SU-DHL-6 (cell line): ENCODE measurements at regions not wholly inside any gene's neighbourhood (a gene's known extent, or its start where the extent isn't known, plus 50 kb on each side); places are given as distances from the start of the nearest gene placed in this dataset.
A peak's percentile ranks its signal among the peaks of the same experiment; 100 is the strongest.

ENCODE experiments used
- H2AFZ ChIP-seq: fragments of 200-600 bp; sonication (generic); 2 replicates; pipeline ENCODE4 v1.6.1; 2014; ENCODE audit warnings: low read depth, mild to moderate bottlenecking, moderate library complexity, mixed read lengths, antibody characterized with exemption, low read length; ENCODE audit not compliant: severe bottlenecking
- H3F3A ChIP-seq: fragments of 200-600 bp; shearing (Covaris generic); 2 replicates; pipeline ENCODE4 v1.6.0; 2016; ENCODE audit warnings: antibody characterized with exemption, mild to moderate bottlenecking; ENCODE audit not compliant: insufficient read depth
- H3K27ac ChIP-seq: fragments of 200-600 bp; sonication (generic); 2 replicates; pipeline ENCODE4 v1.5.1; 2016; ENCODE audit warnings: low read depth, mild to moderate bottlenecking, low read length, moderate library complexity, mixed read lengths
- H3K27me3 ChIP-seq: fragments of 200-600 bp; sonication (generic), shearing (Covaris generic); 2 replicates; pipeline ENCODE4 v1.6.0; 2014; ENCODE audit warnings: mild to moderate bottlenecking, low read length
- H3K36me3 ChIP-seq: fragments of 200-600 bp; sonication (generic); 2 replicates; pipeline ENCODE4 v1.6.1; 2014; ENCODE audit warnings: mild to moderate bottlenecking, low read length, mixed read lengths
- H3K4me2 ChIP-seq: fragments of 300-600, 200-600 bp; shearing (Covaris generic), sonication (generic); 2 replicates; pipeline ENCODE4 v1.6.0; 2014; ENCODE audit warnings: low read length, low read depth, mild to moderate bottlenecking; ENCODE audit not compliant: poor library complexity, severe bottlenecking
- H3K4me3 ChIP-seq: fragments of 200-600 bp; sonication (generic); 2 replicates; pipeline ENCODE4 v1.5.1; 2014; ENCODE audit warnings: antibody characterized with exemption, low read length, mild to moderate bottlenecking, mixed read lengths; ENCODE audit not compliant: insufficient read depth, poor library complexity, severe bottlenecking
- H3K79me2 ChIP-seq: fragments of 200-600 bp; sonication (generic); 2 replicates; pipeline ENCODE4 v1.6.1; 2014; ENCODE audit warnings: mild to moderate bottlenecking, low read length, moderate library complexity; ENCODE audit not compliant: insufficient read depth
- H3K9ac ChIP-seq: fragments of 200-600 bp; sonication (generic); 2 replicates; pipeline ENCODE4 v1.7.0; 2014; ENCODE audit warnings: mild to moderate bottlenecking, low read length
- H3K9me2 ChIP-seq: fragments of 200-600 bp; sonication (generic); replicated peaks from 2 replicates; pipeline ENCODE4 v1.6.1; 2014; ENCODE audit warnings: low read length; ENCODE audit not compliant: insufficient read depth
- H3K9me3 ChIP-seq: fragments of 200-600 bp; sonication (generic); 2 replicates; pipeline ENCODE4 v1.6.1; 2014; ENCODE audit warnings: low read length, mixed read lengths; ENCODE audit not compliant: insufficient read depth
- H4K20me1 ChIP-seq: fragments of 200-600 bp; sonication (generic); 2 replicates; pipeline ENCODE4 v1.6.1; 2014; ENCODE audit warnings: low read depth, mild to moderate bottlenecking, antibody characterized with exemption, low read length, moderate library complexity, mixed read lengths
- EZH2phosphoT487 ChIP-seq: fragments of 200-600 bp; sonication (generic), shearing (Covaris generic); conservative IDR thresholded peaks from 2 replicates; pipeline ENCODE4 v1.6.1; 2018; ENCODE audit warnings: mild to moderate bottlenecking, antibody characterized with exemption, low read length, moderate library complexity, mixed read lengths
- TF ChIP-seq, protein P1 (sequence below): fragments of 200-600 bp; sonication (generic); IDR thresholded peaks from one replicate; pipeline ENCODE4 v1.5.1; 2017; ENCODE audit warnings: antibody characterized with exemption, mild to moderate bottlenecking, low read length, moderate library complexity; ENCODE audit not compliant: insufficient read depth, poor library complexity, severe bottlenecking

- Histone ChIP-seq H3K27ac (peak overlapping the region; percentile 52), H3F3A (0 out of 2 replicates have a peak, but pooled peaks cover 11% of the 10 kb centered on the region), H4K20me1 (no peaks in the 10 kb centered on the region), H3K79me2 (peaks cover 58% of the 10 kb centered on the region), H2AFZ (no peak overlapping the region), H3K9me2 (no peaks in the 10 kb centered on the region), H3K27me3 (no peaks in the 10 kb centered on the region), H3K4me3 (peak overlapping the region; percentile 80), H3K4me2 (peak overlapping the region; percentile 81), H3K9ac (peak overlapping the region; percentile 85), H3K36me3 (no peaks in the 10 kb centered on the region), H3K9me3 (no peaks in the 10 kb centered on the region)
- TF ChIP-seq EZH2phosphoT487 = no peak
- TF ChIP-seq, protein P1, sequence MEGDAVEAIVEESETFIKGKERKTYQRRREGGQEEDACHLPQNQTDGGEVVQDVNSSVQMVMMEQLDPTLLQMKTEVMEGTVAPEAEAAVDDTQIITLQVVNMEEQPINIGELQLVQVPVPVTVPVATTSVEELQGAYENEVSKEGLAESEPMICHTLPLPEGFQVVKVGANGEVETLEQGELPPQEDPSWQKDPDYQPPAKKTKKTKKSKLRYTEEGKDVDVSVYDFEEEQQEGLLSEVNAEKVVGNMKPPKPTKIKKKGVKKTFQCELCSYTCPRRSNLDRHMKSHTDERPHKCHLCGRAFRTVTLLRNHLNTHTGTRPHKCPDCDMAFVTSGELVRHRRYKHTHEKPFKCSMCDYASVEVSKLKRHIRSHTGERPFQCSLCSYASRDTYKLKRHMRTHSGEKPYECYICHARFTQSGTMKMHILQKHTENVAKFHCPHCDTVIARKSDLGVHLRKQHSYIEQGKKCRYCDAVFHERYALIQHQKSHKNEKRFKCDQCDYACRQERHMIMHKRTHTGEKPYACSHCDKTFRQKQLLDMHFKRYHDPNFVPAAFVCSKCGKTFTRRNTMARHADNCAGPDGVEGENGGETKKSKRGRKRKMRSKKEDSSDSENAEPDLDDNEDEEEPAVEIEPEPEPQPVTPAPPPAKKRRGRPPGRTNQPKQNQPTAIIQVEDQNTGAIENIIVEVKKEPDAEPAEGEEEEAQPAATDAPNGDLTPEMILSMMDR = no peak
Measured at GRCh38 chr1:21344098-21344749, 54.0 kb upstream of the ECE1 start.

- Histone ChIP-seq H3K9me2 (no peaks in the 10 kb centered on the region), H3K27me3 (no peaks in the 10 kb centered on the region), H3F3A (peaks cover 11% of the 10 kb centered on the region; the same call in 1 of the 2 replicates), H3K36me3 (no peaks in the 10 kb centered on the region), H3K9me3 (no peaks in the 10 kb centered on the region), H3K4me3 (peak overlapping the region; percentile 80), H4K20me1 (no peaks in the 10 kb centered on the region), H2AFZ (no peak overlapping the region), H3K79me2 (peaks cover 68% of the 10 kb centered on the region), H3K27ac (peak overlapping the region; percentile 52), H3K4me2 (peak overlapping the region; percentile 81), H3K9ac (peak overlapping the region; percentile 85)
- TF ChIP-seq, protein P1 = no peak
- no peak for TF ChIP-seq EZH2phosphoT487
Measured at GRCh38 chr1:21342961-21343838, 52.9 kb upstream of the ECE1 start.

DNA sequence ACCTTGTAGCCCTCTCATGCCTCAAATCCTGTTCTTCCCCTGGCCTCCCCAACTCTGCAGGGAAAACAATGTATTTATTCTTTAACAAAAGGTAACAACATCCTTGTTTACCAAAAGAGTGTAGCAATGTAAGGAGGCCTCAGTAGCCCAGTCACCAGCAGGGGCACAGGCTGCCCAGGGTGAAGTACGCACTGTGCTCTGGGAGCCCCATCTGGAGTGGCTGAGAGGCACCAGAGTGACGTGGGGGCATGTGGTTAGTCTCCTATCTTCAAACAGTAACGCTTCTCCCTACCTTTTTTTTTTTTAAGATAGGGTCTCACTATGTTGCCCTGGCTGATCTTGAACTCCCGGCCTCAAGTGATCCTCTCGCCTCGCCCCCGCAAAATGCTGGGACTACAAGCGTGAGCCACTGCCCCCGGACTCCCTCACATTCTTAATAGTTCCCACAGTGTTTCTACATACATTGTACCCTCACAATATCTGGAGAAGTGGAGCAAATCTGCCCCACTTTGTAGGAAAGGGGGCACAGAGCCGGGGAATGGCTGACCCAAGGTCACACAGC lies 51.3 kb upstream of the ECE1 start:
- Histone ChIP-seq H3K9ac (no peak overlapping the region), H2AFZ (no peak overlapping the region), H3K27ac (peak overlapping the region; percentile 4; the same call in 1 of the 2 replicates), H3K9me2 (no peaks in the 10 kb centered on the region), H3K4me2 (peak overlapping the region; percentile 81), H3K4me3 (no peak overlapping the region), H4K20me1 (no peaks in the 10 kb centered on the region), H3K27me3 (no peaks in the 10 kb centered on the region), H3F3A (peaks cover 15% of the 10 kb centered on the region), H3K9me3 (no peaks in the 10 kb centered on the region), H3K36me3 (no peaks in the 10 kb centered on the region), H3K79me2 (peaks cover 82% of the 10 kb centered on the region)
- TF ChIP-seq, protein P1 = no peak
- no peak for TF ChIP-seq EZH2phosphoT487
